ENCODE measurements at regions not wholly inside any gene's neighbourhood (a gene's known extent, or its start where the extent isn't known, plus 50 kb on each side); places are given as distances from the start of the nearest gene placed in this dataset.

GRCh38 chr10:35892526-35892925 lies 250.4 kb upstream of the FZD8 start:
- no peak for TF ChIP-seq CTCF (IDR thresholded peaks at IDR 0.05; ENCODE audit: low read depth, low read length, missing control alignments)
- H3K4me3 ChIP-seq (ENCODE audit: low read depth, low read length), result no peak overlapping the region
- no peak for DNase-seq (ENCODE audit: low read depth)

GRCh38 chr10:35890676-35891495 lies 248.8 kb upstream of the FZD8 start:
- TF ChIP-seq CTCF (IDR thresholded peaks at IDR 0.05; ENCODE audit: low read depth, low read length, missing control alignments), result no peak
- no peak overlapping the region for H3K4me3 ChIP-seq (ENCODE audit: low read depth, low read length)
- no peak for DNase-seq (ENCODE audit: low read depth)

GRCh38 chr10:35889971-35890675 lies 248.0 kb upstream of the FZD8 start:
- no peak overlapping the region for H3K4me3 ChIP-seq (ENCODE audit: low read depth, low read length)
- no peak for TF ChIP-seq CTCF (IDR thresholded peaks at IDR 0.05; ENCODE audit: low read depth, low read length, missing control alignments)
- no peak for DNase-seq (ENCODE audit: low read depth)

- H3K4me3 ChIP-seq (ENCODE audit: low read depth, low read length), result no peak overlapping the region
- no peak for DNase-seq (ENCODE audit: low read depth)
- no peak for TF ChIP-seq CTCF (IDR thresholded peaks at IDR 0.05; ENCODE audit: low read depth, low read length, missing control alignments)
Observed at GRCh38 chr10:35889226-35889625, 247.1 kb upstream of the FZD8 start.

DNA sequence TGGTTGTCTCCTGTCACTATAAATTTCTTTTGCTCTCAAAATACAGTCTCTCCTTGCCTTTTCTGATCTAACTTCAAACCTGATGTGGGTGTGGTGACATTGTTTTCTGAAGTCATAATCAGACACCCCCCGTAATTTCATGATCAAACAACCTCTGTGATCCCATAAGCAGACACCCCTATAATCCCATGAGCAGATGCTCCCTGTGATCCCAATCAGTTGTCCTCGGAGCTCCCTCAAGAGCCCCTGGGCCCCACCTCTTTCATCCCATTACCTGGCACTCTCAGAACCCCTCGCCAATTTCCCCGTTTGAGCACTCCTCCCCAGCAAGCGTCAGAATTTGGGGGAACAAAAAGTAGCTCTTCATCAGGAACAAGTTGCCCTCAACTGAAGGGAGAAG lies 246.3 kb upstream of the FZD8 start:
- no peak for TF ChIP-seq CTCF (IDR thresholded peaks at IDR 0.05; ENCODE audit: low read depth, low read length, missing control alignments)
- no peak overlapping the region for H3K4me3 ChIP-seq (ENCODE audit: low read depth, low read length)
- no peak for DNase-seq (ENCODE audit: low read depth)

GRCh38 chr10:35887685-35888084 lies 245.6 kb upstream of the FZD8 start:
- no peak for TF ChIP-seq CTCF (IDR thresholded peaks at IDR 0.05; ENCODE audit: low read depth, low read length, missing control alignments)
- no peak for DNase-seq (ENCODE audit: low read depth)
- H3K4me3 ChIP-seq (ENCODE audit: low read depth, low read length), result no peak overlapping the region
